Thyroid gland (tissue), 4 donors: ENCODE measurements at regions not wholly inside any gene's neighbourhood (a gene's known extent, or its start where the extent isn't known, plus 50 kb on each side); places are given as distances from the start of the nearest gene placed in this dataset.

Experiments
- DNase-seq, 2 donors: peaks; one replicate each; pipeline ENCODE4 v3.0.0-alpha.2; 2019
- H3K27ac ChIP-seq, 3 donors: fragments of 200-600 bp; sonication (generic); 1 replicate in 2 of 3; 2 replicates in 1 of 3; pipeline ENCODE4 v1.5.1; 2016 to 2019; ENCODE audit warnings: mild to moderate bottlenecking in 1 of 3, moderate library complexity in 1 of 3
- H3K27me3 ChIP-seq: fragments of 200-600 bp; sonication (generic); one replicate; pipeline ENCODE4 v1.5.1; 2019
- H3K36me3 ChIP-seq, 2 donors: fragments of 200-600 bp; sonication (generic); one replicate each; pipeline ENCODE4 v1.5.1; 2016 to 2019
- H3K4me1 ChIP-seq, 2 donors: fragments of 200-600 bp; sonication (generic); one replicate each; pipeline ENCODE4 v1.5.1; 2017 to 2019
- H3K4me3 ChIP-seq, 3 donors: fragments of 200-600 bp; sonication (generic); replicated peaks in 1 of 3; 1 replicate in 2 of 3; 2 replicates in 1 of 3; pipeline ENCODE4 v1.5.1; 2016; ENCODE audit warnings: mild to moderate bottlenecking in 1 of 3
- H3K9me3 ChIP-seq: fragments of 200-600 bp; sonication (generic); one replicate; pipeline ENCODE4 v1.5.1; 2017
- POLR2A ChIP-seq, 2 donors: fragments of 450-650 bp; IDR thresholded peaks; one replicate each; pipeline ENCODE4 v1.6.1; 2017; ENCODE audit warnings: antibody characterized with exemption in 2 of 2, mild to moderate bottlenecking in 2 of 2, moderate library complexity in 1 of 2
- WGBS, 2 donors: methylation state at CpG; one replicate each; pipeline ENCODE4 v1.1.5; 2017; 5-methylcytosine and 5-hydroxymethylcytosine counted together
- intact Hi-C: fragments of 100-400 bp; cut with DNase I; formaldehyde crosslinking; loops from one replicate; pipeline ENCODE4 v1.15.1; 2023
- TF ChIP-seq, protein P1 (sequence below), 6 experiments: fragments of 200-600 bp in 3 of 6; fragments of 450-650 bp in 3 of 6; sonication (generic) in 3 of 6; IDR thresholded peaks; one replicate each; pipeline ENCODE4 v1.5.1; 2016 to 2019; ENCODE audit warnings: antibody characterized with exemption in 6 of 6, mild to moderate bottlenecking in 2 of 6, inconsistent platforms in 1 of 6, moderate library complexity in 1 of 6

DNA sequence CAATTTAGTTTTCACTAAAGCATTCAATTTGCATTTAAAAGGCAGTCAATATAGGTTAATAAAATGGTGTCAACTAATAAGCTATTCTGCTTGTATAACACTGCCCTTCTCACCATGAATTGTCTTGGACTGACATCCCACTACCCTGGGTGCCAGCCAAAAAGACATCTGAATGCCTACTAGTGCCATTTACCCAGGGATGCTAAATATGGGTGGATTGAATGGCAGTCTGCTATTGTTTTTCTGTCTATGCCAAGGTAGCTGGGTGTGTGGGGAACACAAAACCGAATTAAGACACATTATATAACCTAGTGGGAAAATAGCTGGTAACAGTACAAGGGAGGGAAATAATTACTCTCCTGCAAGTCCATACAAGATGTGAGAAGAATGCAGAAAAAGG lies 240.0 kb upstream of the CFAP20DC start:
- no peaks in the 10 kb centered on the region for H3K36me3 ChIP-seq
- peaks cover 0 to 5% of the 10 kb centered on the region in 2 donors for H3K4me1 ChIP-seq
- no peaks in the 10 kb centered on the region for H3K9me3 ChIP-seq
- no peak overlapping the region for H3K27ac ChIP-seq
- WGBS, 2 donors, result 83 to 97% methylated on average over 1 of the region's 1 CpG
- H3K27me3 ChIP-seq, result no peaks in the 10 kb centered on the region
- intact Hi-C loops, result no loop called here
- TF ChIP-seq, protein P1, sequence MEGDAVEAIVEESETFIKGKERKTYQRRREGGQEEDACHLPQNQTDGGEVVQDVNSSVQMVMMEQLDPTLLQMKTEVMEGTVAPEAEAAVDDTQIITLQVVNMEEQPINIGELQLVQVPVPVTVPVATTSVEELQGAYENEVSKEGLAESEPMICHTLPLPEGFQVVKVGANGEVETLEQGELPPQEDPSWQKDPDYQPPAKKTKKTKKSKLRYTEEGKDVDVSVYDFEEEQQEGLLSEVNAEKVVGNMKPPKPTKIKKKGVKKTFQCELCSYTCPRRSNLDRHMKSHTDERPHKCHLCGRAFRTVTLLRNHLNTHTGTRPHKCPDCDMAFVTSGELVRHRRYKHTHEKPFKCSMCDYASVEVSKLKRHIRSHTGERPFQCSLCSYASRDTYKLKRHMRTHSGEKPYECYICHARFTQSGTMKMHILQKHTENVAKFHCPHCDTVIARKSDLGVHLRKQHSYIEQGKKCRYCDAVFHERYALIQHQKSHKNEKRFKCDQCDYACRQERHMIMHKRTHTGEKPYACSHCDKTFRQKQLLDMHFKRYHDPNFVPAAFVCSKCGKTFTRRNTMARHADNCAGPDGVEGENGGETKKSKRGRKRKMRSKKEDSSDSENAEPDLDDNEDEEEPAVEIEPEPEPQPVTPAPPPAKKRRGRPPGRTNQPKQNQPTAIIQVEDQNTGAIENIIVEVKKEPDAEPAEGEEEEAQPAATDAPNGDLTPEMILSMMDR (IDR thresholded peaks at IDR 0.05), result no peak
- no peak for TF ChIP-seq POLR2A (IDR thresholded peaks at IDR 0.05)
- no peak for DNase-seq
- H3K4me3 ChIP-seq, result no peak overlapping the region

DNA sequence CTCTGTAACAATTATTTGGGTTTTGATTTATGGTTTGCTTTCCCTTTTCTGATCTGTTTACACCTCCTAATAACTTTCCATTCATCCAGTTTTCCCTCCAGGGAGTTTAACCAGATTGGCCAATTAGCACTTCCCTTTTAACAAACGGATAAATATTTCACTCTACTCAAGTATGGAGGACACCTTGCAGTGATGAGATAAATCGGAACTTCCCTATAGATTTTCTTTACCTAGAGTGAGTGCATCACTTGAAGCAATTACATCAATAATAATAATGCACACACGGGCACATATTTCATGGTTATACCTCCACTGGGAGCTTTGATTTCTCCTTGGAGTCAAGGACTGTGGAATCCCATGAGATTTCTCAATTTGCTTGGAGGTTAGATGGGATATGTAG lies 239.1 kb upstream of the CFAP20DC start:
- Histone ChIP-seq H3K4me1 (peaks cover 0 to 5% of the 10 kb centered on the region in 2 donors), H3K36me3 (no peaks in the 10 kb centered on the region), H3K27ac (no peak overlapping the region), H3K4me3 (no peak overlapping the region), H3K27me3 (no peaks in the 10 kb centered on the region), H3K9me3 (no peaks in the 10 kb centered on the region)
- no peak for DNase-seq
- intact Hi-C loops, result no loop called here
- WGBS, 2 donors, result 53 to 61% methylated on average over 3 of the region's 3 CpGs
- TF ChIP-seq, protein P1 (IDR thresholded peaks at IDR 0.05), result no peak
- TF ChIP-seq POLR2A (IDR thresholded peaks at IDR 0.05), result no peak

DNA sequence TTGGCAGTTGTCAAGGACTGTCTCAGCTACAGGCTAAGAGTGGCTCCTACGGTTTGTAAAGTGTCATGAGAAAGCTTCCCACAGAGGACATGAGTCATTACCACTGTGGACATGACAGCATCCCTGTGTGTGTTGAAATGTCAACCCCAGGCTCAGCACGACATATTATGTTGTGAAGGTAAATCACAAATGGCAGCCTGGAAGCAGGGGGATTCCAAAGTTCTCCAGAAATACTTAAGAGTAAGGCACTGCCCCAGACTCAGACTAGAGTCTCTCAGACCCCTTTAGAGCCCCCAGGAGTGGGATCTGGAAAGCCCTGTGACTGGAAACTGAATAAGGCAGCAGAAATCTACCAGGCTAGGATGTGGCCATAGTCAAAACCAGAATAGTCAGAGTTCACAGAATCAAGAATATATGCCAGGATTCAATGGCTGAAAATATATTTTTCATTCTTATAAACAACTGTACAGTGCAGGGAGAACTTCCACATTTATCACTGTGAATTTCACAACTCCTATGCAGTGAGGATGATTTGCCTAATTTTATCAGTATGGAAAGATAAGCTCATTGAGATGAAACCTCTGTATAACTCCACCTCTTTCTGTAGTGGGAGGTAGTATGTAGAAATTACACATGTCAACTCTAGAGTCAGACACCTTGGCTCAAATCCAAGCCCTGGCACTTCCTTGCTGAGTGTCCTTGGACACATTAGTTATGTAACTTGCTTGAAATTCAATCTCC lies 237.1 kb upstream of the CFAP20DC start:
- WGBS, 2 donors, result 77 to 78% methylated on average over 2 of the region's 2 CpGs
- Histone ChIP-seq H3K4me3 (no peak overlapping the region), H3K27ac (no peak overlapping the region), H3K9me3 (no peaks in the 10 kb centered on the region), H3K4me1 (peaks cover 0 to 5% of the 10 kb centered on the region in 2 donors), H3K36me3 (no peaks in the 10 kb centered on the region), H3K27me3 (no peaks in the 10 kb centered on the region)
- DNase-seq, result peak; percentile 59 to 60
- TF ChIP-seq, protein P1 (IDR thresholded peaks at IDR 0.05), result no peak
- TF ChIP-seq POLR2A (IDR thresholded peaks at IDR 0.05), result no peak
- intact Hi-C loops, result no loop called here

DNA sequence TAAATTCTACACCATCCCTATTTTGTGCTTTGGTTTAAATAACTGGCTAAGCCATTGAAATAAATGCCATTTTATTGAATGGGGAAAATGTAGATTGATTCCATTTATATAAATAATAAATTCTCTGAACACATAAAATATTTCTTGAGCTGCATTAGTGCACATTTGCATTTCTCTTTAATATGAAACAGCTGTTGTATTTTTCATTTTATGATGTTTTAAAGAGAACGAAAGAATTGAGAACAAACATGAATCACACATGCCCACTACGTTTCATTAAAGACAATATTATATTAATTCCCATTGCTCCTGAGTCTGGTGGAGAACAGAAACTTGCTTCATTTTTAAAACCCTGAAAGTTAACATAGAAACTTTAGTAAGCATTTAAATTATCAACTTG lies 235.7 kb upstream of the CFAP20DC start:
- TF ChIP-seq, protein P1 (IDR thresholded peaks at IDR 0.05), result no peak
- TF ChIP-seq POLR2A (IDR thresholded peaks at IDR 0.05), result no peak
- intact Hi-C loops, result no loop called here
- WGBS, 2 donors, result 75 to 85% methylated on average over 2 of the region's 2 CpGs
- H3K27ac ChIP-seq, result no peak overlapping the region
- no peaks in the 10 kb centered on the region for H3K36me3 ChIP-seq
- H3K9me3 ChIP-seq, result no peaks in the 10 kb centered on the region
- DNase-seq, result no peak
- no peak overlapping the region for H3K4me3 ChIP-seq
- peaks cover 0 to 5% of the 10 kb centered on the region in 2 donors for H3K4me1 ChIP-seq
- no peaks in the 10 kb centered on the region for H3K27me3 ChIP-seq

DNA sequence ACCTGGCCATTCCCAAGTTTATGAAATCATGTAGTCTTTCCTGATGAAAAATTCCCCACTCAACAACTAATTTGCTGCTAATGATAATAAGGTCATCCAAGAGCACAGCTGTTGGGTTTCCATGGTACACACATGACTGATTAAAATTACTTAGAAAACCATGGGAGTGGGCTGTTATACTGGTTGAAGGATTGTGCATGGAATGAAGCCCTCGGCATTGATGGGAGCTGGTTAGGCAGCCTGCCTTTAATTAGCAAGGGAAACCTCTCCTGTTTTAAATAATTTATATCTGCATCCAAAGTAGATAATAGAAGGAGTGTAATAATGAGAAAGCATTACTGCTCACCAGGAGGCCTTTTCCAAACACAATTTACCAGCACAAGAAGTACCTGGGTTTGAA lies 235.1 kb upstream of the CFAP20DC start:
- TF ChIP-seq, protein P1 (IDR thresholded peaks at IDR 0.05), result no peak
- no peak for TF ChIP-seq POLR2A (IDR thresholded peaks at IDR 0.05)
- no peaks in the 10 kb centered on the region for H3K27me3 ChIP-seq
- no peak overlapping the region for H3K4me3 ChIP-seq
- H3K27ac ChIP-seq, result no peak overlapping the region
- no peaks in the 10 kb centered on the region for H3K9me3 ChIP-seq
- H3K4me1 ChIP-seq, result peaks cover 0 to 5% of the 10 kb centered on the region in 2 donors
- DNase-seq, result no peak
- intact Hi-C loops, result no loop called here
- no peaks in the 10 kb centered on the region for H3K36me3 ChIP-seq
- 83 to 86% methylated on average over 1 of the region's 1 CpG for WGBS, 2 donors
